ENCODE measurements at regions not wholly inside any gene's neighbourhood (a gene's known extent, or its start where the extent isn't known, plus 50 kb on each side); places are given as distances from the start of the nearest gene placed in this dataset.

DNA sequence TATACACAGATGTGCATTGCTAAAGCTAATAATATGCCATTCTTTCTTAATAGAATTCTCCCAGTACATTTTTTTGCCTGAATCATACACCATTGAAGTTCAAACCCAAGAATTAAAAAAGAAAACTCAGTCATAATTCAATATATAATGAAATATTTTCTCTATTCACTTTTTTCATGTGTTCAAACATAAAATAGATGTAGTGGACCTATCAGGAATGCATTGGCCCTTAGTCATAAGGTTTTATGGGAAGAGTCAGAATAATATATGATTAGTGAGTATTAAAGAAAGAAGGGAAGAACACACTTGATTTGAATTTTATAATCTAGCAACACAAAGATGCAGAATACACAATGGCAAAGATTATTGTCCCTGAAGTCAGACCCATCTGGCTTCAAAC lies 297.0 kb upstream of the COL3A1 start:
- TF ChIP-seq CTCF (conservative IDR thresholded peaks at IDR 0.05) (no peak), ZFX (IDR thresholded peaks at IDR 0.05) (no peak)

Measured in C4-2B (cell line).